Body of pancreas (tissue), 1 donor: ENCODE measurements at regions not wholly inside any gene's neighbourhood (a gene's known extent, or its start where the extent isn't known, plus 50 kb on each side); places are given as distances from the start of the nearest gene placed in this dataset. TPM values are rescaled to one million over a fixed set of nuclear protein-coding genes. Genes with fewer than 3 reads are reported as not detected.

Source experiments
- small RNA-seq: library from RNA; depleted of rRNA; stranded (forward); fragments of <200 nt; gene quantifications from one replicate; pipeline ENCODE3, GENCODE V24; 2016

Small RNA genes in the stretch of these regions (small RNA-seq; reads per million reads assigned to genes)
- not detected for gene RNU6-493P
